ENCODE measurements at regions not wholly inside any gene's neighbourhood (a gene's known extent, or its start where the extent isn't known, plus 50 kb on each side); places are given as distances from the start of the nearest gene placed in this dataset.

GRCh38 chr1:4379451-4380175, 274.8 kb upstream of the AJAP1 start:
- intact Hi-C loops (cut with DNase I): no loop called here
- Histone ChIP-seq H3K9me3 (peaks cover 0 to 15% (median 8%) of the 10 kb centered on the region in 4 donors), H3K27me3 (peaks cover 0 to 15% (median 0%) of the 10 kb centered on the region in 4 donors), H3K36me3 (no peaks in the 10 kb centered on the region), H3K4me3 (no peak overlapping the region), H3K27ac (replicated peaks in 1 of 4) (no peak overlapping the region), H3K4me1 (no peaks in the 10 kb centered on the region)
- TF ChIP-seq POLR2AphosphoS5 (IDR thresholded peaks at IDR 0.05) (no peak), EP300 (IDR thresholded peaks at IDR 0.05) (no peak), POLR2A (IDR thresholded peaks at IDR 0.05; ENCODE audit: low read depth) (no peak), CTCF (IDR thresholded peaks at IDR 0.05) (no peak)
- WGBS: 77% methylated on average over 6 of the region's 6 CpGs
- DNase-seq (ENCODE audit: extremely low spot score): no peak

GRCh38 chr1:4380564-4381168, 273.7 kb upstream of the AJAP1 start:
- no peak for DNase-seq (ENCODE audit: extremely low spot score)
- WGBS: 64% methylated on average over 3 of the region's 3 CpGs
- Histone ChIP-seq H3K4me3 (no peak overlapping the region), H3K9me3 (peaks cover 0 to 15% (median 8%) of the 10 kb centered on the region in 4 donors), H3K36me3 (no peaks in the 10 kb centered on the region), H3K27me3 (peaks cover 0 to 15% (median 0%) of the 10 kb centered on the region in 4 donors), H3K4me1 (no peaks in the 10 kb centered on the region), H3K27ac (replicated peaks in 1 of 4) (no peak overlapping the region)
- intact Hi-C loops (cut with DNase I): no loop called here
- TF ChIP-seq POLR2A (IDR thresholded peaks at IDR 0.05; ENCODE audit: low read depth) (no peak), EP300 (IDR thresholded peaks at IDR 0.05) (no peak), CTCF (IDR thresholded peaks at IDR 0.05) (no peak), POLR2AphosphoS5 (IDR thresholded peaks at IDR 0.05) (no peak)

GRCh38 chr1:4393191-4393590, 261.2 kb upstream of the AJAP1 start:
- Histone ChIP-seq H3K27ac (replicated peaks in 1 of 4) (no peak overlapping the region), H3K4me1 (no peaks in the 10 kb centered on the region), H3K27me3 (peaks cover 0 to 33% (median 2%) of the 10 kb centered on the region in 4 donors), H3K4me3 (no peak overlapping the region), H3K9me3 (peaks cover 0 to 20% (median 16%) of the 10 kb centered on the region in 4 donors), H3K36me3 (no peaks in the 10 kb centered on the region)
- TF ChIP-seq EP300 (IDR thresholded peaks at IDR 0.05): no peak
- TF ChIP-seq POLR2AphosphoS5 (IDR thresholded peaks at IDR 0.05): no peak
- TF ChIP-seq CTCF (IDR thresholded peaks at IDR 0.05): no peak
- no peak for TF ChIP-seq POLR2A (IDR thresholded peaks at IDR 0.05; ENCODE audit: low read depth)
- intact Hi-C loops (cut with DNase I): no loop called here
- DNase-seq (ENCODE audit: extremely low spot score): no peak
- 100% methylated on average over 1 of the region's 1 CpG for WGBS

GRCh38 chr1:4394366-4394765, 260.0 kb upstream of the AJAP1 start:
- H3K9me3 ChIP-seq: peaks cover 0 to 20% (median 16%) of the 10 kb centered on the region in 4 donors
- intact Hi-C loops (cut with DNase I): no loop called here
- no peak overlapping the region for H3K27ac ChIP-seq (replicated peaks in 1 of 4)
- peaks cover 0 to 37% (median 2%) of the 10 kb centered on the region in 4 donors for H3K27me3 ChIP-seq
- no peaks in the 10 kb centered on the region for H3K36me3 ChIP-seq
- no peak for TF ChIP-seq EP300 (IDR thresholded peaks at IDR 0.05)
- TF ChIP-seq POLR2A (IDR thresholded peaks at IDR 0.05; ENCODE audit: low read depth): no peak
- no peak for TF ChIP-seq CTCF (IDR thresholded peaks at IDR 0.05)
- no peak for TF ChIP-seq POLR2AphosphoS5 (IDR thresholded peaks at IDR 0.05)
- no peak for DNase-seq (ENCODE audit: extremely low spot score)
- H3K4me1 ChIP-seq: no peaks in the 10 kb centered on the region
- no peak overlapping the region for H3K4me3 ChIP-seq
- 88% methylated on average over 8 of the region's 8 CpGs for WGBS
